ENCODE measurements at regions not wholly inside any gene's neighbourhood (a gene's known extent, or its start where the extent isn't known, plus 50 kb on each side); places are given as distances from the start of the nearest gene placed in this dataset.

DNA sequence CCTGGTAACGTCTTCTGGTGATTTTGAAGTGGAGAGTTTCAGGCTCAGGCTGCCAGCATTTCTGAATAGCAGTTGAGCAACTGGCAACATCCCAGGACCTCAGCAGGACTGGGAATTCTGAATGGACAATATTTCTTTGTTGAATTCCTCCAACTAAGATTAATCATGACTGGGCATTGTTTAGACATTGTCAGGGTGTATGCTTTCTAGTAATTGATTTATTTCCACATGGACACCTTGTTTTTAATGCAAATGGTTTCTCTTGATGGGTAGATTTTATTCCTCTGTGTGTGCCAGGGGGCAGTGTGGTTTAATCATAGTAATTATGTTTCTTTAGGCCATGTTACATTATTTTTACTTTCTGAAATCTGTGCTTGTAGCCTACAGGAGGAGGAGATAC, 1004.7 kb upstream of the LCORL start:
- Histone ChIP-seq H3K79me2 (ENCODE audit: control insufficient read depth, insufficient read depth, low read length) (no peaks in the 10 kb centered on the region), H3K4me3 (replicated peaks in 1 of 3; ENCODE audit: insufficient read depth in 1 of 3, low read depth in 1 of 3, low read length in 3 of 3) (no peak overlapping the region), H3K9me1 (replicated peaks; ENCODE audit: control insufficient read depth, extremely low read depth, insufficient read depth, low read length) (no peaks in the 10 kb centered on the region), H3K36me3 (ENCODE audit: control insufficient read depth in 2 of 2, extremely low read depth in 1 of 2, insufficient read depth in 2 of 2, low read length in 2 of 2) (no peaks in the 10 kb centered on the region), H3K9ac (replicated peaks; ENCODE audit: extremely low read depth, insufficient read depth, low read length) (no peak overlapping the region), H3K9me3 (replicated peaks; ENCODE audit: control insufficient read depth, insufficient read depth, low read length) (no peaks in the 10 kb centered on the region), H3K27ac (ENCODE audit: insufficient read depth, low read depth, low read length) (no peak overlapping the region), H4K20me1 (replicated peaks; ENCODE audit: control insufficient read depth, extremely low read depth, insufficient read depth, low read length) (no peaks in the 10 kb centered on the region), H3K27me3 (ENCODE audit: control insufficient read depth in 2 of 2, insufficient read depth in 2 of 2, low read length in 2 of 2) (no peaks in the 10 kb centered on the region), H3K4me1 (ENCODE audit: control insufficient read depth, extremely low read depth, insufficient read depth, low read length) (no peaks in the 10 kb centered on the region), H3K4me2 (ENCODE audit: insufficient read depth, low read length) (no peak overlapping the region), H2AFZ (ENCODE audit: low read depth, low read length) (no peak overlapping the region)
- TF ChIP-seq POLR2AphosphoS5 (IDR thresholded peaks at IDR 0.05; ENCODE audit: insufficient read depth, low read depth, low read length) (no peak), POLR2A (IDR thresholded peaks at IDR 0.05; ENCODE audit: low read depth, low read length) (no peak), GATA2 (IDR thresholded peaks at IDR 0.05; ENCODE audit: insufficient read depth, insufficient read length, low read depth, low read length) (no peak), JUN (IDR thresholded peaks at IDR 0.05; ENCODE audit: borderline replicate concordance, insufficient read depth, insufficient read length, low read depth) (no peak), MYC (IDR thresholded peaks at IDR 0.05; ENCODE audit: low read depth, low read length) (no peak), FOS (IDR thresholded peaks at IDR 0.05; ENCODE audit: borderline replicate concordance, insufficient read depth, low read length) (no peak), EZH2 (IDR thresholded peaks at IDR 0.05; ENCODE audit: borderline replicate concordance, low read depth, low read length, severe bottlenecking) (no peak)
- TF ChIP-seq, protein P1, sequence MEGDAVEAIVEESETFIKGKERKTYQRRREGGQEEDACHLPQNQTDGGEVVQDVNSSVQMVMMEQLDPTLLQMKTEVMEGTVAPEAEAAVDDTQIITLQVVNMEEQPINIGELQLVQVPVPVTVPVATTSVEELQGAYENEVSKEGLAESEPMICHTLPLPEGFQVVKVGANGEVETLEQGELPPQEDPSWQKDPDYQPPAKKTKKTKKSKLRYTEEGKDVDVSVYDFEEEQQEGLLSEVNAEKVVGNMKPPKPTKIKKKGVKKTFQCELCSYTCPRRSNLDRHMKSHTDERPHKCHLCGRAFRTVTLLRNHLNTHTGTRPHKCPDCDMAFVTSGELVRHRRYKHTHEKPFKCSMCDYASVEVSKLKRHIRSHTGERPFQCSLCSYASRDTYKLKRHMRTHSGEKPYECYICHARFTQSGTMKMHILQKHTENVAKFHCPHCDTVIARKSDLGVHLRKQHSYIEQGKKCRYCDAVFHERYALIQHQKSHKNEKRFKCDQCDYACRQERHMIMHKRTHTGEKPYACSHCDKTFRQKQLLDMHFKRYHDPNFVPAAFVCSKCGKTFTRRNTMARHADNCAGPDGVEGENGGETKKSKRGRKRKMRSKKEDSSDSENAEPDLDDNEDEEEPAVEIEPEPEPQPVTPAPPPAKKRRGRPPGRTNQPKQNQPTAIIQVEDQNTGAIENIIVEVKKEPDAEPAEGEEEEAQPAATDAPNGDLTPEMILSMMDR (IDR thresholded peaks at IDR 0.05; ENCODE audit: extremely low read depth in 1 of 2, insufficient read depth in 1 of 2, low read depth in 1 of 2, low read length in 2 of 2): no peak
- TF ChIP-seq, protein P2, sequence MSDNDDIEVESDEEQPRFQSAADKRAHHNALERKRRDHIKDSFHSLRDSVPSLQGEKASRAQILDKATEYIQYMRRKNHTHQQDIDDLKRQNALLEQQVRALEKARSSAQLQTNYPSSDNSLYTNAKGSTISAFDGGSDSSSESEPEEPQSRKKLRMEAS (IDR thresholded peaks at IDR 0.05; ENCODE audit: insufficient read depth, insufficient read length): no peak
- intact Hi-C loops (cut with micrococcal nuclease) (no loop called here), dilution Hi-C loops (cut with MboI; ENCODE audit: extremely low pct_ligation_motif_present, low sequenced_read_pairs) (no loop called here)
- no TSS peak for BruUV-seq (replicated peaks)
- ChIA-PET CTCF (no interaction called here), POLR2A (no interaction called here)
- FAIRE-seq: no peak
- no peak for DNase-seq (ENCODE audit: low read depth, low spot score)

Measured in endothelial cell of umbilical vein (primary cell).